ENCODE measurements at regions not wholly inside any gene's neighbourhood (a gene's known extent, or its start where the extent isn't known, plus 50 kb on each side); places are given as distances from the start of the nearest gene placed in this dataset.

DNA sequence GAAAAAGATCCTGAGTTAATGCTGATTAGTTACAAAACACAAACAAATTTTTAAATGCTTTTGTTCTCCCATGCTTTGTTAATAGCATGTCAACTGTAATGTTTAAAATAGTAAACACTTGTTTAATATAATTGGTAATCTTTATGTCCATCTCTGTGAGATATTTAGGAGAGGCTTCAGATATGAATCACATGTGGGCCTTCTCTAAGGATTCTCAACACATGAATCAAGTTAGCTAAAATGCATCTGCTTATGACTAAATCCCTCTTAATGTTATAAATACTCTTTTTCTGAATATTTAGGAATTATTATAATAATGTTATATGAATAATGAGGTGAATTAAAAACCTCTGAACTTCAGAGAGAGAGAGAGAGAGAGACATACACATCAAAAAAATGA lies 345.9 kb upstream of the MANEA start:
- Mint-ChIP-seq H3K27me3 (ENCODE audit: low read depth in 3 of 3) (peaks cover 0 to 2% (median 0%) of the 10 kb centered on the region in 3 donors), H3K36me3 (no peaks in the 10 kb centered on the region), H3K9me3 (peaks cover 0 to 1% (median 0%) of the 10 kb centered on the region in 7 donors), H3K27ac (no peak overlapping the region), H3K4me1 (no peaks in the 10 kb centered on the region), H3K4me3 (no peak overlapping the region)
- Histone ChIP-seq H3K4me3 (replicated peaks in 1 of 3; ENCODE audit: low read depth in 2 of 3, low read length in 3 of 3) (no peak overlapping the region), H3K27me3 (ENCODE audit: control insufficient read depth in 2 of 2, insufficient read depth in 2 of 2, low read length in 2 of 2) (no peaks in the 10 kb centered on the region), H2AFZ (ENCODE audit: insufficient read depth, low read depth, low read length, poor library complexity, severe bottlenecking) (no peak overlapping the region), H3K4me1 (ENCODE audit: control insufficient read depth in 1 of 2, insufficient read depth in 2 of 2, low read length in 2 of 2) (no peaks in the 10 kb centered on the region), H3K27ac (ENCODE audit: low read depth in 1 of 2, low read length in 2 of 2) (no peak overlapping the region), H4K20me1 (ENCODE audit: insufficient read depth, low read length) (no peaks in the 10 kb centered on the region), H3K9ac (ENCODE audit: insufficient read depth, low read length, poor library complexity, severe bottlenecking) (no peak overlapping the region), H3K79me2 (ENCODE audit: insufficient read depth, low read length) (no peaks in the 10 kb centered on the region), H3K9me3 (replicated peaks in 1 of 2; ENCODE audit: control insufficient read depth in 1 of 2, insufficient read depth in 1 of 2, low read length in 2 of 2) (no peaks in the 10 kb centered on the region), H3K4me2 (replicated peaks; ENCODE audit: extremely low read depth, low read length, poor library complexity, severe bottlenecking) (no peak overlapping the region), H3K36me3 (replicated peaks in 1 of 2; ENCODE audit: control insufficient read depth in 1 of 2, insufficient read depth in 2 of 2, low read length in 2 of 2) (no peaks in the 10 kb centered on the region)
- intact Hi-C loops (cut with micrococcal nuclease): no loop called here
- TF ChIP-seq, protein P1, sequence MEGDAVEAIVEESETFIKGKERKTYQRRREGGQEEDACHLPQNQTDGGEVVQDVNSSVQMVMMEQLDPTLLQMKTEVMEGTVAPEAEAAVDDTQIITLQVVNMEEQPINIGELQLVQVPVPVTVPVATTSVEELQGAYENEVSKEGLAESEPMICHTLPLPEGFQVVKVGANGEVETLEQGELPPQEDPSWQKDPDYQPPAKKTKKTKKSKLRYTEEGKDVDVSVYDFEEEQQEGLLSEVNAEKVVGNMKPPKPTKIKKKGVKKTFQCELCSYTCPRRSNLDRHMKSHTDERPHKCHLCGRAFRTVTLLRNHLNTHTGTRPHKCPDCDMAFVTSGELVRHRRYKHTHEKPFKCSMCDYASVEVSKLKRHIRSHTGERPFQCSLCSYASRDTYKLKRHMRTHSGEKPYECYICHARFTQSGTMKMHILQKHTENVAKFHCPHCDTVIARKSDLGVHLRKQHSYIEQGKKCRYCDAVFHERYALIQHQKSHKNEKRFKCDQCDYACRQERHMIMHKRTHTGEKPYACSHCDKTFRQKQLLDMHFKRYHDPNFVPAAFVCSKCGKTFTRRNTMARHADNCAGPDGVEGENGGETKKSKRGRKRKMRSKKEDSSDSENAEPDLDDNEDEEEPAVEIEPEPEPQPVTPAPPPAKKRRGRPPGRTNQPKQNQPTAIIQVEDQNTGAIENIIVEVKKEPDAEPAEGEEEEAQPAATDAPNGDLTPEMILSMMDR (IDR thresholded peaks at IDR 0.05): no peak
- no peak for DNase-seq

- Histone ChIP-seq H3K4me3 (replicated peaks in 1 of 3; ENCODE audit: low read depth in 2 of 3, low read length in 3 of 3) (no peak overlapping the region), H3K4me2 (replicated peaks; ENCODE audit: extremely low read depth, low read length, poor library complexity, severe bottlenecking) (no peak overlapping the region), H3K79me2 (ENCODE audit: insufficient read depth, low read length) (no peaks in the 10 kb centered on the region), H3K27ac (ENCODE audit: low read depth in 1 of 2, low read length in 2 of 2) (no peak overlapping the region), H3K4me1 (ENCODE audit: control insufficient read depth in 1 of 2, insufficient read depth in 2 of 2, low read length in 2 of 2) (no peaks in the 10 kb centered on the region), H3K9ac (ENCODE audit: insufficient read depth, low read length, poor library complexity, severe bottlenecking) (no peak overlapping the region), H2AFZ (ENCODE audit: insufficient read depth, low read depth, low read length, poor library complexity, severe bottlenecking) (no peak overlapping the region), H4K20me1 (ENCODE audit: insufficient read depth, low read length) (no peaks in the 10 kb centered on the region), H3K36me3 (replicated peaks in 1 of 2; ENCODE audit: control insufficient read depth in 1 of 2, insufficient read depth in 2 of 2, low read length in 2 of 2) (no peaks in the 10 kb centered on the region), H3K27me3 (ENCODE audit: control insufficient read depth in 2 of 2, insufficient read depth in 2 of 2, low read length in 2 of 2) (no peaks in the 10 kb centered on the region), H3K9me3 (replicated peaks in 1 of 2; ENCODE audit: control insufficient read depth in 1 of 2, insufficient read depth in 1 of 2, low read length in 2 of 2) (no peaks in the 10 kb centered on the region)
- Mint-ChIP-seq H3K9me3 (peaks cover 0 to 1% (median 0%) of the 10 kb centered on the region in 7 donors), H3K4me3 (no peak overlapping the region), H3K27me3 (ENCODE audit: low read depth in 3 of 3) (peaks cover 0 to 3% (median 0%) of the 10 kb centered on the region in 3 donors), H3K36me3 (no peaks in the 10 kb centered on the region), H3K27ac (no peak overlapping the region), H3K4me1 (no peaks in the 10 kb centered on the region)
- 85% methylated on average over 2 of the region's 4 CpGs for WGBS (ENCODE audit: insufficient coverage)
- DNase-seq: no peak
- intact Hi-C loops (cut with micrococcal nuclease): no loop called here
- TF ChIP-seq, protein P1 (IDR thresholded peaks at IDR 0.05): no peak
Measured at GRCh38 chr6:95232446-95232845, 344.9 kb upstream of the MANEA start.

Data from CD14-positive monocyte (primary cell).